H1 (cell line): ENCODE measurements at regions not wholly inside any gene's neighbourhood (a gene's known extent, or its start where the extent isn't known, plus 50 kb on each side); places are given as distances from the start of the nearest gene placed in this dataset.

ENCODE experiments used
- CTCF ChIA-PET: fragments of 300-600 bp; sonication (Branson Sonifier 250); formaldehyde crosslinking; loops from one replicate; lab custom pipeline; 2021; ENCODE audit not compliant: partially characterized antibody; lab: Charles Lee
- POLR2A ChIA-PET: fragments of 300-600 bp; sonication (Branson Sonifier 250); formaldehyde crosslinking; loops from one replicate; lab custom pipeline; 2021; ENCODE audit warnings: inconsistent platforms; ENCODE audit not compliant: partially characterized antibody; lab: Charles Lee
- DNase-seq, 2 experiments: peaks; one replicate each; pipeline versions ENCODE4 v3.0.0 to v3.0.0-alpha.2; 2010 to 2022; ENCODE audit warnings: low spot score in 2 of 2, low read depth in 1 of 2, mixed read lengths in 1 of 2
- FAIRE-seq: peaks from 2 replicates; lab custom pipeline; 2011; peaks lifted over from hg19 to GRCh38; lab: Jason Lieb, UNC
- H2AFZ ChIP-seq: 2 replicates; pipeline ENCODE4 v1.8.1; 2012; ENCODE audit warnings: low read length, inconsistent platforms
- H2AK5ac ChIP-seq: 2 replicates; pipeline ENCODE4 v1.6.1; 2013; ENCODE audit warnings: low read depth, low read length
- H2BK120ac ChIP-seq: replicated peaks from 2 replicates; pipeline ENCODE3; 2013; ENCODE audit warnings: low read depth, low read length, inconsistent platforms
- H2BK12ac ChIP-seq: 2 replicates; pipeline ENCODE4 v1.6.1; 2013; ENCODE audit warnings: low read depth, low read length
- H2BK15ac ChIP-seq: 2 replicates; pipeline ENCODE4 v1.6.1; 2013; ENCODE audit warnings: low read length
- H2BK20ac ChIP-seq: 2 replicates; pipeline ENCODE4 v1.6.1; 2013; ENCODE audit warnings: low read length
- H2BK5ac ChIP-seq: 2 replicates; pipeline ENCODE4 v1.6.1; 2013; ENCODE audit warnings: low read depth, low read length
- H3K14ac ChIP-seq: 2 replicates; pipeline ENCODE4 v1.6.1; 2013; ENCODE audit warnings: inconsistent platforms; ENCODE audit not compliant: insufficient read length
- H3K18ac ChIP-seq: 2 replicates; pipeline ENCODE4 v1.6.1; 2013; ENCODE audit warnings: low read length; ENCODE audit errors: extremely low read depth
- H3K23ac ChIP-seq: 2 replicates; pipeline ENCODE4 v1.6.1; 2013; ENCODE audit warnings: inconsistent platforms; ENCODE audit not compliant: insufficient read length
- H3K23me2 ChIP-seq: 2 replicates; pipeline ENCODE4 v1.6.1; 2013; ENCODE audit warnings: low read depth, low read length
- H3K27ac ChIP-seq: 2 replicates; pipeline ENCODE4 v1.6.1; 2011; ENCODE audit warnings: low read depth, low read length, inconsistent platforms
- H3K27me3 ChIP-seq, 4 experiments: replicated peaks in 1 of 4; 1 replicate in 1 of 4; 2 replicates in 3 of 4; pipeline versions ENCODE4 v1.6.1 to v1.8.1; 2011 to 2013; ENCODE audit warnings: low read length in 3 of 4, mild to moderate bottlenecking in 3 of 4, inconsistent platforms in 2 of 4, mixed read lengths in 2 of 4, moderate library complexity in 1 of 4; ENCODE audit not compliant: control insufficient read depth in 3 of 4, insufficient read depth in 3 of 4; ENCODE audit errors: extremely low read depth in 1 of 4
- H3K36me3 ChIP-seq, 4 experiments: 2 replicates each; pipeline versions ENCODE4 v1.6.1 to v1.8.1; 2011 to 2013; ENCODE audit warnings: mild to moderate bottlenecking in 4 of 4, low read length in 3 of 4, moderate library complexity in 2 of 4, control low read depth in 1 of 4, inconsistent platforms in 1 of 4; ENCODE audit not compliant: insufficient read depth in 4 of 4, control insufficient read depth in 2 of 4
- H3K4ac ChIP-seq: replicated peaks from 2 replicates; pipeline ENCODE3; 2013; ENCODE audit warnings: low read length, low read depth, mixed read lengths, inconsistent platforms; ENCODE audit not compliant: insufficient read length
- H3K4me1 ChIP-seq, 4 experiments: replicated peaks in 1 of 4; 1 replicate in 1 of 4; 2 replicates in 3 of 4; pipeline versions ENCODE4 v1.6.1 to v1.8.1; 2011 to 2013; ENCODE audit warnings: low read length in 3 of 4, inconsistent platforms in 2 of 4, mixed read lengths in 1 of 4; ENCODE audit not compliant: insufficient read depth in 4 of 4, control insufficient read depth in 3 of 4
- H3K4me2 ChIP-seq, 2 experiments: 2 replicates each; pipeline versions ENCODE4 v1.6.1 to v1.8.1; 2011 to 2013; ENCODE audit warnings: low read depth in 2 of 2, low read length in 2 of 2, control low read depth in 1 of 2, inconsistent platforms in 1 of 2, mild to moderate bottlenecking in 1 of 2; ENCODE audit not compliant: insufficient read depth in 1 of 2
- H3K4me3 ChIP-seq, 4 experiments: fragments of 200-600, 300-600 bp in 1 of 4; sonication (generic), shearing (Covaris generic), sonication (Bioruptor Twin) in 1 of 4; 2 replicates each; pipeline versions ENCODE4 v1.5.1 to v1.8.1; 2011 to 2016; ENCODE audit warnings: low read length in 4 of 4, low read depth in 3 of 4, control low read depth in 2 of 4, inconsistent platforms in 2 of 4, mild to moderate bottlenecking in 2 of 4, mixed read lengths in 1 of 4, moderate library complexity in 1 of 4; ENCODE audit not compliant: insufficient read depth in 2 of 4; ENCODE audit errors: extremely low read depth in 1 of 4
- H3K56ac ChIP-seq: replicated peaks from 2 replicates; pipeline ENCODE3; 2013; ENCODE audit warnings: low read depth, mild to moderate bottlenecking, mixed read lengths, low read length, inconsistent platforms; ENCODE audit not compliant: insufficient read length
- H3K79me1 ChIP-seq: 2 replicates; pipeline ENCODE4 v1.6.1; 2013; ENCODE audit warnings: low read depth, low read length, control low read depth
- H3K79me2 ChIP-seq, 2 experiments: 2 replicates each; pipeline versions ENCODE4 v1.6.1 to v1.8.1; 2012 to 2013; ENCODE audit warnings: low read length in 2 of 2, mild to moderate bottlenecking in 2 of 2, inconsistent platforms in 1 of 2; ENCODE audit not compliant: insufficient read depth in 2 of 2, control insufficient read depth in 1 of 2
- H3K9ac ChIP-seq, 4 experiments: replicated peaks in 1 of 4; 1 replicate in 1 of 4; 2 replicates in 3 of 4; pipeline versions ENCODE4 v1.6.1 to v1.8.1; 2011 to 2013; ENCODE audit warnings: low read depth in 3 of 4, low read length in 3 of 4, control low read depth in 2 of 4, mild to moderate bottlenecking in 2 of 4, moderate library complexity in 2 of 4, inconsistent platforms in 1 of 4; ENCODE audit errors: extremely low read depth in 1 of 4
- H3K9me3 ChIP-seq, 2 experiments: 2 replicates each; pipeline versions ENCODE4 v1.6.1 to v1.8.1; 2012 to 2013; ENCODE audit warnings: mild to moderate bottlenecking in 2 of 2, moderate library complexity in 2 of 2, control low read depth in 1 of 2, inconsistent platforms in 1 of 2, low read depth in 1 of 2, low read length in 1 of 2, mixed read lengths in 1 of 2; ENCODE audit not compliant: insufficient read depth in 2 of 2
- H4K20me1 ChIP-seq, 2 experiments: replicated peaks in 1 of 2; 2 replicates each; pipeline versions ENCODE3 to v1.8.1; 2011 to 2013; ENCODE audit warnings: inconsistent platforms in 2 of 2, low read length in 2 of 2, mild to moderate bottlenecking in 1 of 2; ENCODE audit not compliant: insufficient read depth in 2 of 2, control insufficient read depth in 1 of 2
- H4K5ac ChIP-seq: 2 replicates; pipeline ENCODE4 v1.6.1; 2013; ENCODE audit warnings: low read length, low read depth, mixed read lengths, inconsistent platforms; ENCODE audit not compliant: insufficient read length
- H4K8ac ChIP-seq: 2 replicates; pipeline ENCODE4 v1.8.0; 2013; ENCODE audit warnings: mild to moderate bottlenecking, moderate library complexity, low read length, inconsistent platforms; ENCODE audit not compliant: insufficient read depth; ENCODE audit errors: extremely low read depth
- H4K91ac ChIP-seq: replicated peaks from 2 replicates; pipeline ENCODE3; 2013; ENCODE audit warnings: low read length, mixed read lengths, inconsistent platforms; ENCODE audit not compliant: insufficient read length
- SIX5 ChIP-seq: IDR thresholded peaks from 2 replicates; pipeline ENCODE4 v1.6.1; 2011; ENCODE audit warnings: mild to moderate bottlenecking, low read depth, low read length
- TBP ChIP-seq: IDR thresholded peaks from 2 replicates; pipeline ENCODE4 v1.6.1; 2011; ENCODE audit warnings: low read depth, low read length, improper control_type of control experiment
- WGBS, 2 experiments: shearing (Covaris generic) in 1 of 2; methylation state at CpG; one replicate each; pipeline versions ENCODE4 v1.1.6 to v1.1.7; 2013 to 2015; ENCODE audit warnings: low lambda C conversion rate in 2 of 2, mixed read lengths in 2 of 2, inconsistent platforms in 1 of 2, low coverage in 1 of 2, missing lambda C conversion rate in 1 of 2; ENCODE audit not compliant: insufficient replicate concordance in 2 of 2, insufficient coverage in 1 of 2, insufficient read length in 1 of 2; ENCODE audit errors: extremely low coverage in 1 of 2, missing lambda C conversion rate in 1 of 2; 5-methylcytosine and 5-hydroxymethylcytosine counted together

GRCh38 chr10:78391585-78391984 lies 357.9 kb downstream of the RPS24 start:
- H3K14ac ChIP-seq = no peak overlapping the region
- no peaks in the 10 kb centered on the region for H3K9me3 ChIP-seq
- no peak for DNase-seq
- 81% methylated on average over 7 of the region's 7 CpGs; no CpG with 5 or more reads in 1 of the 2 experiments for WGBS, 2 experiments
- H4K20me1 ChIP-seq = no peaks in the 10 kb centered on the region
- H4K91ac ChIP-seq = no peak overlapping the region
- H3K4me1 ChIP-seq = 0 out of 7 replicates have a peak, but pooled peaks cover 0 to under 1% (median 0%) of the 10 kb centered on the region in 4 experiments
- H3K27me3 ChIP-seq = 0 out of 7 replicates have a peak, but pooled peaks cover 0 to 2% (median 0%) of the 10 kb centered on the region in 4 experiments
- H3K23ac ChIP-seq = no peak overlapping the region
- H2BK20ac ChIP-seq = no peak overlapping the region
- TF ChIP-seq TBP (no peak), SIX5 (no peak)
- TF ChIP-seq, all 59 proteins: peak for 0
- ChIA-PET CTCF (no interaction called here), POLR2A (no interaction called here)
- Histone ChIP-seq H4K5ac (no peak overlapping the region), H2BK5ac (no peak overlapping the region), H2BK120ac (no peak overlapping the region), H3K4me2 (no peak overlapping the region), H3K23me2 (no peaks in the 10 kb centered on the region; the same call in 1 of the 2 replicates), H2AFZ (no peak overlapping the region), H2AK5ac (no peak overlapping the region), H3K18ac (no peak overlapping the region), H2BK15ac (no peak overlapping the region), H4K8ac (no peak overlapping the region), H3K79me1 (no peaks in the 10 kb centered on the region), H3K9ac (no peak overlapping the region), H3K4me3 (no peak overlapping the region), H2BK12ac (no peak overlapping the region), H3K56ac (no peak overlapping the region), H3K4ac (no peak overlapping the region), H3K36me3 (no peaks in the 10 kb centered on the region), H3K79me2 (no peaks in the 10 kb centered on the region), H3K27ac (no peak overlapping the region)
- FAIRE-seq = no peak
